ENCODE measurements at regions not wholly inside any gene's neighbourhood (a gene's known extent, or its start where the extent isn't known, plus 50 kb on each side); places are given as distances from the start of the nearest gene placed in this dataset.
"Not testable (repeated sequence)": the region's sequence is repeated elsewhere in the genome, so short reads cannot be mapped to it uniquely, and the experiment has no call there.

- CTCF ChIA-PET = interaction anchor here (1.0 kb wide), 1 partner anchor 30 kb away, joined by 3 read pairs; no protein-coding TSS in a partner anchor
- no peak for TF ChIP-seq CTCF (IDR thresholded peaks at IDR 0.05; ENCODE audit: control extremely low read depth, extremely low read depth, low read depth, missing control alignments)
- POLR2A ChIA-PET = no interaction called here
- DNase-seq (ENCODE audit: extremely low spot score) = no peak
Measured at GRCh38 chr22:19599626-19600243, 75.5 kb upstream of the CLDN5 start.

- CTCF ChIA-PET = interaction anchor here (0.8 kb wide), 1 partner anchor 107 kb away, joined by 3 read pairs; no protein-coding TSS in a partner anchor
- POLR2A ChIA-PET; DNase-seq (ENCODE audit: extremely low spot score): not testable (repeated sequence)
Measured at GRCh38 chr22:19603346-19603745, 79.1 kb upstream of the CLDN5 start.

GRCh38 chr22:19603767-19604166, 79.6 kb upstream of the CLDN5 start:
- POLR2A ChIA-PET = no interaction called here
- CTCF ChIA-PET = no interaction called here
- no peak for DNase-seq (ENCODE audit: extremely low spot score)
- TF ChIP-seq CTCF (IDR thresholded peaks at IDR 0.05; ENCODE audit: control extremely low read depth, extremely low read depth, low read depth, missing control alignments) = no peak

- TF ChIP-seq CTCF (IDR thresholded peaks at IDR 0.05; ENCODE audit: control extremely low read depth, extremely low read depth, low read depth, missing control alignments) = no peak
- ChIA-PET CTCF (interaction anchor here (1.1 kb wide), 1 partner anchor 21 kb away, joined by 3 read pairs; no protein-coding TSS in a partner anchor), POLR2A (no interaction called here)
- no peak for DNase-seq (ENCODE audit: extremely low spot score)
Measured at GRCh38 chr22:19604711-19605268, 80.6 kb upstream of the CLDN5 start.

GRCh38 chr22:19605508-19606331, 81.5 kb upstream of the CLDN5 start:
- no peak for TF ChIP-seq CTCF (IDR thresholded peaks at IDR 0.05; ENCODE audit: control extremely low read depth, extremely low read depth, low read depth, missing control alignments)
- ChIA-PET CTCF (interaction anchor here (1.1 kb wide), 1 partner anchor 22 kb away, joined by 3 read pairs; no protein-coding TSS in a partner anchor), POLR2A (no interaction called here)
- no peak for DNase-seq (ENCODE audit: extremely low spot score)

DNA sequence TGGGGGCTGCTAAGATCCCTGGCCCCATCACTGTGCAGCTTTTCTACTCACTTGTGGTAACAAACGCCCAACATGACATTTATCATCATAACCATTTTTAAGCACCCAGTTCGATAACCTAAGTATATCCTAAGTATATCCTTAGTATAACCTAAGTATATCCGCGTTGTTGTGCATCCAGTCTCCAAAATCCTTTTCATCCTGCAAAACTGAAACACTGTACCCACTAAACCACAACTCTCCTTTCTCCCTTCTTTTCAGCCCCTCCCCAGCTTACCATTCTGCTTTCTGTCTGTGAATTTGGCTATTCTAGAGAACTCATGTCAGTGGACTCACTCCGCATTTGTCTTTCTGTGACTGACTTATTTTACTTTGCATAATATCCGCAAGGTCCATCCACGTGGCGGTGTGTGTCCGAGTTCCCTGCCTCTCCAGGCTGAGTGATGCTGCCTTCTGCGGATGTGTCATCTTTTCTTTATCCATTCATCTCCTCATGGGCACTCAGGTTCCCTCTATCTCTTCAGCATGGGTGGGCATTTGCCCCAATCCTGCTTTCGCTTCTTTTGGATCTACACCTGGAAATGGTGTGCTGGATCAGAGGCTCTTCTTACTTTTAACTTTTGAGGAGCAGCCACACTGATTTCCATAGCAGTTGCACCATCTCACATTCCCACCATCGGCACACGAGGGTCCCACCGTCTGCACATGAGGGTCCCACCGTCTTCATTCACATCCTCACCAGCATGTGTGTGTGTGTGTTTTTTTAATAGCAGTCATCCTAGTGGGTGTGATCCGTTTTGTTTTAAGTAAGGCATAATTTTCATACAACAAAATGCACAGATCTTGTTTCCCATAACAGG, 82.4 kb upstream of the CLDN5 start:
- no peak for TF ChIP-seq CTCF (IDR thresholded peaks at IDR 0.05; ENCODE audit: control extremely low read depth, extremely low read depth, low read depth, missing control alignments)
- DNase-seq (ENCODE audit: extremely low spot score) = no peak
- POLR2A ChIA-PET = no interaction called here
- CTCF ChIA-PET = no interaction called here
